SU-DHL-6 (cell line): ENCODE measurements at regions not wholly inside any gene's neighbourhood (a gene's known extent, or its start where the extent isn't known, plus 50 kb on each side); places are given as distances from the start of the nearest gene placed in this dataset.

ENCODE experiments used
- CTCF ChIP-seq: fragments of 200-600 bp; sonication (generic); IDR thresholded peaks from one replicate; pipeline ENCODE4 v1.5.1; 2017; ENCODE audit warnings: antibody characterized with exemption, mild to moderate bottlenecking, low read length, moderate library complexity; ENCODE audit not compliant: insufficient read depth, poor library complexity, severe bottlenecking
- EZH2phosphoT487 ChIP-seq: fragments of 200-600 bp; sonication (generic), shearing (Covaris generic); conservative IDR thresholded peaks from 2 replicates; pipeline ENCODE4 v1.6.1; 2018; ENCODE audit warnings: mild to moderate bottlenecking, antibody characterized with exemption, low read length, moderate library complexity, mixed read lengths

DNA sequence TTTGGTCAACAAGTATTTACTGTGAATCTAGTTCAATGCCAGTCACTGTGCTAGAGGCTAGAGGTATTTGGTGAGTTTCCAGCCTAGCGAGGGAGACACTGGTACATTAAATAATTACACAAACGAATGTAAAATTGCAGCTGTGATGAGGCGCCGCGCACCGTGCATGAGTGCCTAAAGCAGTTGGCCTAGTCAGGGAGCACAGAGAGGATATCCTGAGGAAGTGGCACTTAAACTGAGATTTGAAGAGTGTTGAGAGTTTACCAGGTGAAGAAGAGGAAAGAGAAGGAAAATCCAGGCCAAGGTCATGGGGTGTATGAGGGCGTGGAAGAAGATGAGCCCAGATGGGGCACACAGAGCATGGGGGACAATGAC lies 157.6 kb upstream of the NDUFV2 start:
- no peak for TF ChIP-seq CTCF
- TF ChIP-seq EZH2phosphoT487: no peak
